RWPE1 (cell line): ENCODE measurements at regions not wholly inside any gene's neighbourhood (a gene's known extent, or its start where the extent isn't known, plus 50 kb on each side); places are given as distances from the start of the nearest gene placed in this dataset.
"Not testable (repeated sequence)": the region's sequence is repeated elsewhere in the genome, so short reads cannot be mapped to it uniquely, and the experiment has no call there.

Experiments used
- CTCF ChIA-PET: fragments of 350-600 bp; sonication (Branson Sonifier 250); formaldehyde crosslinking; extraction: SDS; loops from one replicate; lab custom pipeline; 2021; lab: Yijun Ruan, JAX
- POLR2A ChIA-PET: fragments of 400-600 bp; formaldehyde crosslinking; extraction: SDS; loops from one replicate; lab custom pipeline; 2020; ENCODE audit warnings: antibody characterized with exemption; ENCODE audit not compliant: low non-redundant PET; lab: Yijun Ruan, JAX
- DNase-seq: peaks from one replicate; pipeline ENCODE4 v3.0.0; 2012; ENCODE audit warnings: low spot score
- H3K27ac ChIP-seq: fragments of 450-650 bp; 2 replicates; pipeline ENCODE4 v1.5.1; 2017
- TF ChIP-seq, protein P1 (sequence below): fragments of 450-650 bp; conservative IDR thresholded peaks from 2 replicates; pipeline ENCODE4 v1.5.1; 2017; ENCODE audit warnings: low read depth, mild to moderate bottlenecking

GRCh38 chr1:173341307-173341706, 134.2 kb upstream of the TNFSF4 start:
- ChIA-PET POLR2A (no interaction called here), CTCF (interaction anchor here (0.6 kb wide), 1 partner anchor 339 kb away, joined by 3 read pairs; no protein-coding TSS in a partner anchor)
- DNase-seq, result no peak
- TF ChIP-seq, protein P1, sequence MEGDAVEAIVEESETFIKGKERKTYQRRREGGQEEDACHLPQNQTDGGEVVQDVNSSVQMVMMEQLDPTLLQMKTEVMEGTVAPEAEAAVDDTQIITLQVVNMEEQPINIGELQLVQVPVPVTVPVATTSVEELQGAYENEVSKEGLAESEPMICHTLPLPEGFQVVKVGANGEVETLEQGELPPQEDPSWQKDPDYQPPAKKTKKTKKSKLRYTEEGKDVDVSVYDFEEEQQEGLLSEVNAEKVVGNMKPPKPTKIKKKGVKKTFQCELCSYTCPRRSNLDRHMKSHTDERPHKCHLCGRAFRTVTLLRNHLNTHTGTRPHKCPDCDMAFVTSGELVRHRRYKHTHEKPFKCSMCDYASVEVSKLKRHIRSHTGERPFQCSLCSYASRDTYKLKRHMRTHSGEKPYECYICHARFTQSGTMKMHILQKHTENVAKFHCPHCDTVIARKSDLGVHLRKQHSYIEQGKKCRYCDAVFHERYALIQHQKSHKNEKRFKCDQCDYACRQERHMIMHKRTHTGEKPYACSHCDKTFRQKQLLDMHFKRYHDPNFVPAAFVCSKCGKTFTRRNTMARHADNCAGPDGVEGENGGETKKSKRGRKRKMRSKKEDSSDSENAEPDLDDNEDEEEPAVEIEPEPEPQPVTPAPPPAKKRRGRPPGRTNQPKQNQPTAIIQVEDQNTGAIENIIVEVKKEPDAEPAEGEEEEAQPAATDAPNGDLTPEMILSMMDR, result no peak
- H3K27ac ChIP-seq, result no peak overlapping the region

- TF ChIP-seq, protein P1, result no peak
- ChIA-PET POLR2A (no interaction called here), CTCF (interaction anchor here (0.6 kb wide), 1 partner anchor 340 kb away, joined by 3 read pairs; no protein-coding TSS in a partner anchor)
- no peak overlapping the region for H3K27ac ChIP-seq
- no peak for DNase-seq
Measured at GRCh38 chr1:173341971-173342370, 134.8 kb upstream of the TNFSF4 start.

DNA sequence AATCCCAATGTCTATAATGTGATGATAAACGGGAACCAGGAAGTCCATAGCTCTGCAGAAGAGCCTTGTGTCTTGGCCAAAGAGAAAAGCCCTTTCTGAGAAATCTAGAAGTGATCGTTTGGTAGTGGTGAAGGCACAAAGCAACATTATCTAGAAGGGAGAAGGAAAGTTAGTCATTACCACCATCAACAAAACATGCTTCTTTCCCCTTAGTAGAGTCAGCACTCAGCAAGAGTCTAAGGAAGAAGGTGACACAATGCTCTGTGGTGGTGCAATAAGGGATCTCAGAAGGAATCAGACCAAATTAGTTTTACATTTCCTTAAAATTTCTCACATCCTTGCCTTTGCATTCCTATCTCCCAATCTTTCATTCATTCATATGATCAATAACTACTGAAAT, 134.4 kb upstream of the PRDX6 start:
- ChIA-PET CTCF (no interaction called here), POLR2A (no interaction called here)
- DNase-seq, result no peak
- H3K27ac ChIP-seq, result no peak overlapping the region
- TF ChIP-seq, protein P1, result no peak

DNA sequence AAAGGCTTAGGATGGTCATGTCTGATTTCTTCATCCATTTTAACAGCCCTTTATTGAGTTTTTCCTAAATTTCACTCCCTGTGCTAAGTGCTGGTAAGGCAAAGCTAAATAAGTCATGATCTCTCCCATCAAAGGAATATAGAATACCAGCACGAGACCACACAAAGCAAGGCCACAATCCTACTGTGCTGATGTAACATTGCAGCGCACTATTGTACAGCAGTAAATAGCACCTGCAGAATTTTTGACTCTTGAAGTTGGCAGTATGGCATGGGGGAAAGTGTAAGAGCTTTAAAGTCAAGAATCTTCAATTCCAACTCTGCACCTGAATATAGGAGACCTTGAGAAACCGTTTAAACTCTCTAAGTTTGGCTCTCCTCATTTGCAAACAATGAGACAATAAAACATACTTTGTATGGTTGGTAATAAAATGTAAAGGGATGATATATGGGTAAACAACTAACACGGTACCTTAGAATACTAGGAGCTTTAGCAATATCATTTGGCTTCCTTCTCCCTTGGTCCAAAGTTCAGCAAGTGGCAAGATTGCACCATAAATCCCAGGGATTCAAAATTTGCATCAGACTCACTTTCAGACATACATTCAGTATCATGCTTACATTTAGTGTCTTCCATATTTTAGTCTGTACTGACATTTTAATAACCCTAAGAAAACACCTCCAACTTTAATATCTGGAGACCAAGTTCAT, 132.9 kb upstream of the PRDX6 start:
- DNase-seq, result no peak
- CTCF ChIA-PET, result no interaction called here
- POLR2A ChIA-PET, result no interaction called here
- TF ChIP-seq, protein P1, result no peak
- no peak overlapping the region for H3K27ac ChIP-seq

DNA sequence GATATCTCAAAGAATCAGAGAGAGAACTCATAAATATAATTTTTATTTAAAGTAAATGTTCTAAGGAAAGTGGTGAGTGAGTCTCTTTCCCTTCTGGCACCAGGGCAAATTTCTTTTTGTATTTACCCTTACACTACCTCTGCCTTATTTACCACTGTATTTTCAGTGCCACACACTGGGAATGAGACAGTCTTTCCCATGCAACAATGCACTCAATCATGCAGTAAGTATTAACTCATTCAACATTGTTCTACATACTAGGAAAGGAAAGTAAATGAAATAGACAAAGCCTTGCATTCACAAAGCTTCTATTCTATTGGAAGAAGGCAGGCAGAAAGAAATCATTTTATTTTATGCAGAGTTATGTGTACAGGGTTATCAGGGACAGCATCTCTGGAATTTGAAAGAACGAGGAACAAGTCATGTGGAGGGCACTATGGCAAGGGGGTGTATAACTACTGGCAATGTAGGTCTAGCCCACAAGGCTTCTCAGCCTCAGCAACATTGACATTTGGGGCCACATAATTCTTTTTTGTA, 129.8 kb upstream of the PRDX6 start:
- CTCF ChIA-PET, result interaction anchor here (0.6 kb wide), 1 partner anchor 1054 kb away, joined by 3 read pairs; no protein-coding TSS in a partner anchor
- no peak for DNase-seq
- POLR2A ChIA-PET, result interaction anchor here (0.6 kb wide), 1 partner anchor 698 kb away, joined by 6 read pairs; no protein-coding TSS in a partner anchor
- TF ChIP-seq, protein P1, result no peak
- H3K27ac ChIP-seq, result no peak overlapping the region

DNA sequence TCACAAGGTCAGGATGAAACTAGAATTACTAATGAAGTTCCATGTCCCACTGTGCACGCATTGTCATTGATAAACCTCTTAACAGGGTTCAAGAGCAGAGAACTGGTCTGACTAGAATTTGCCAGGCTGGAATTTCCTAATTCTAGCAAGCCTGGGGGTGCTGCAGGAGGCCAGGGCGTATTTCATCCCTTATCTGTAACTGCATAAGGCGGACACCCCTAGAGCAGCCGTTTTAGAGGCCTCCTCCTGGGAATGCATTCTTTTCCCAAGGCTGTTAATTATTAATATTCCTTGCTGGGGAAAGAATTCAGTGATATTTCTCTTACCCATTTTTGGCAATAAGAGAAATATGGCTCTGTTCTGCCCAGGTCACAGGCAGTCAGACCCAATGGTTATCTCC, 124.5 kb upstream of the PRDX6 start:
- DNase-seq, POLR2A ChIA-PET, H3K27ac ChIP-seq, CTCF ChIA-PET: not testable (repeated sequence)

GRCh38 chr1:173353350-173353749, 123.8 kb upstream of the PRDX6 start:
- POLR2A ChIA-PET, result no interaction called here
- no peak overlapping the region for H3K27ac ChIP-seq
- CTCF ChIA-PET, result no interaction called here
- DNase-seq, result no peak
- TF ChIP-seq, protein P1, result no peak
